Pancreas (tissue), 10 donors: ENCODE measurements at regions not wholly inside any gene's neighbourhood (a gene's known extent, or its start where the extent isn't known, plus 50 kb on each side); places are given as distances from the start of the nearest gene placed in this dataset.

Experiments
- ATAC-seq, 4 donors: fragments of 200-7000 bp; cut with Tn5 transposase; one replicate each; pipeline versions ENCODE4 v1.8.0 to v1.9.1; 2020; ENCODE audit warnings: mild to moderate bottlenecking in 4 of 4, moderate library complexity in 4 of 4
- DNase-seq, 6 donors: peaks; one replicate each; pipeline ENCODE4 v3.0.0-alpha.2; 2020
- FAIRE-seq: peaks from 2 replicates; lab custom pipeline; 2012; peaks lifted over from hg19 to GRCh38; lab: Jason Lieb, UNC
- H3K27ac ChIP-seq, 4 donors: fragments of 200-600 bp; sonication (generic); 1 replicate in 3 of 4; 2 replicates in 1 of 4; pipeline versions ENCODE4 v1.5.0 to v1.8.0; 2020
- H3K27me3 ChIP-seq, 4 donors: fragments of 200-600 bp; one replicate each; pipeline ENCODE4 v1.8.0; 2021
- H3K36me3 ChIP-seq, 3 donors: fragments of 200-600 bp; sonication (generic) in 1 of 3; one replicate each; pipeline versions ENCODE4 v1.5.0 to v1.8.0; 2020 to 2021
- H3K4me1 ChIP-seq, 3 donors: fragments of 200-600 bp; one replicate each; pipeline ENCODE4 v1.8.0; 2021
- H3K4me3 ChIP-seq, 4 donors: fragments of 200-600 bp; sonication (generic) in 2 of 4; one replicate each; pipeline versions ENCODE4 v1.5.0 to v1.8.0; 2020 to 2021
- H3K9me3 ChIP-seq, 4 donors: fragments of 200-600 bp; one replicate each; pipeline ENCODE4 v1.8.0; 2021
- WGBS, 2 donors: extraction: QIAGEN DNeasy Blood & Tissue Kit; methylation state at CpG; one replicate each; pipeline ENCODE4 v1.1.7; 2013; 5-methylcytosine and 5-hydroxymethylcytosine counted together
- intact Hi-C, 3 donors: fragments of 100-400 bp; cut with DNase I; formaldehyde crosslinking; loops; one replicate each; pipeline versions ENCODE4 v1.11.1 to v1.14.2; 2022
- TF ChIP-seq, protein P1 (sequence below), 4 donors: fragments of 200-600 bp; sonication (generic) in 3 of 4; IDR thresholded peaks; one replicate each; pipeline versions ENCODE4 v1.5.0 to v1.8.0; 2021; ENCODE audit warnings: antibody characterized with exemption in 4 of 4
- donor health status: healthy with polysubstance abuse.
- donor health status: DM: no; HTN: no; CAD: no; lungs with moderate emphysema.
- donor health status: DM: no; HTN: no; CAD: no.
- donor health status: control.
- donor health status: control.
- donor health status: Bipolar disorder and iron deficiency.
- donor health status: DM: yes; HTN: yes; CAD: no.
- donor health status: DM: no; HTN: no; CAD: no.
- donor health status: DM: no; HTN: no; CAD: no.
- donor health status: DM: yes; HTN: yes; CAD: no.

DNA sequence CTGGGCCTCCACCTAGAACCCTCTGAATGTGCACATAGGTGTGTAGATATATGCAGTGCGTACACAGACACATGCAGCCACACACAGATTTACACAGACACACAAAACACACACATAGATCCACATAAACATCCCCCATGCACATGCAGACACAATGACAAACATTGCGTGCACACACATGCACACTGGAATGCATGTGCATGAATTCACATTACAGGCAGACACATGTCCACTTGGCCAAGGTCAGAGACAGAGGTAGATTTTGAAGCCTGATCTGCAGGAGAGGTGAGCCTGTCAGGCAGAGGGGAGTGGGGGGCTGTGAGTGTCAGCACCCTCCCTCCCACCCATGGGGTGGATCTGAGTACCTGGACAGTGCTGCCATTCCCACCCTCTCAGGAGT lies 338.5 kb downstream of the PTPRU start:
- peak in 1 of 6 donors; percentile 23 for DNase-seq
- H3K27ac ChIP-seq: no peak overlapping the region
- intact Hi-C loops: no loop called here
- no peaks in the 10 kb centered on the region for H3K27me3 ChIP-seq
- WGBS, 2 donors: 83 to 87% methylated on average over 2 of the region's 2 CpGs
- no peak for ATAC-seq
- H3K4me1 ChIP-seq: no peaks in the 10 kb centered on the region
- H3K36me3 ChIP-seq: no peaks in the 10 kb centered on the region
- FAIRE-seq: no peak
- TF ChIP-seq, protein P1, sequence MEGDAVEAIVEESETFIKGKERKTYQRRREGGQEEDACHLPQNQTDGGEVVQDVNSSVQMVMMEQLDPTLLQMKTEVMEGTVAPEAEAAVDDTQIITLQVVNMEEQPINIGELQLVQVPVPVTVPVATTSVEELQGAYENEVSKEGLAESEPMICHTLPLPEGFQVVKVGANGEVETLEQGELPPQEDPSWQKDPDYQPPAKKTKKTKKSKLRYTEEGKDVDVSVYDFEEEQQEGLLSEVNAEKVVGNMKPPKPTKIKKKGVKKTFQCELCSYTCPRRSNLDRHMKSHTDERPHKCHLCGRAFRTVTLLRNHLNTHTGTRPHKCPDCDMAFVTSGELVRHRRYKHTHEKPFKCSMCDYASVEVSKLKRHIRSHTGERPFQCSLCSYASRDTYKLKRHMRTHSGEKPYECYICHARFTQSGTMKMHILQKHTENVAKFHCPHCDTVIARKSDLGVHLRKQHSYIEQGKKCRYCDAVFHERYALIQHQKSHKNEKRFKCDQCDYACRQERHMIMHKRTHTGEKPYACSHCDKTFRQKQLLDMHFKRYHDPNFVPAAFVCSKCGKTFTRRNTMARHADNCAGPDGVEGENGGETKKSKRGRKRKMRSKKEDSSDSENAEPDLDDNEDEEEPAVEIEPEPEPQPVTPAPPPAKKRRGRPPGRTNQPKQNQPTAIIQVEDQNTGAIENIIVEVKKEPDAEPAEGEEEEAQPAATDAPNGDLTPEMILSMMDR (IDR thresholded peaks at IDR 0.05): no peak
- H3K4me3 ChIP-seq: no peak overlapping the region
- H3K9me3 ChIP-seq: no peaks in the 10 kb centered on the region

DNA sequence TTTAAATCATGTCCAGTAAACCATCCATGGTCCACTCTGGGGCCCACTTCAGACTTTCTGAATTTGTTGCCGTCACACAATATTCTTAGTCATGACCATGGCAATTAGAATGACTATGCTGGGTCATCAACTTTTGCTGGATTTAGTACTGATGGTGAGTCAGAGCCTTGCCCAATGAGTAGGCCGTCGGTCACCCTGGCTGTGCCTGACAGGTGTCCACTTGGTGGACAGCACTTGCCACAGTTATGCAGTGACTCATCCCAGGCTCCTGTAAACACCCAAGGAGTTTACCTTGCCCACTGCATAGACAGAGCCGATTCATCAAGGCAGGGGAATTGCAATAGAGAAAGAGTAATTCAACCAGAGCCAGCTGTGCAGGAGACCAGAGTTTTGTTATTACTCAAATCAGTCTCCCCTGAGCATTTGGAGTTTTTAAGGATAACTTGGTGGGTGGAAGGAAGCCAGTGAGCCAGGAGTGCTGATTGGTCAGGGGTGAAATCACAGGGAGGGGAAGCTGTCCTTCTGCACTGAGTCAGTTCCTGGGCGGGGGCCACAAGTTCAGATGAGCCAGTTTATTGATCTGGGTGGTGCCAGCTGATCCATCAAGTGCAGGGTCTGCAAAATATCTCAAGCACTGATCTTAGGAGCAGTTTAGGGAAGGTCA lies 333.8 kb downstream of the PTPRU start:
- Histone ChIP-seq H3K4me1 (no peaks in the 10 kb centered on the region), H3K27me3 (no peaks in the 10 kb centered on the region), H3K9me3 (no peaks in the 10 kb centered on the region), H3K36me3 (no peaks in the 10 kb centered on the region), H3K4me3 (no peak overlapping the region), H3K27ac (no peak overlapping the region)
- TF ChIP-seq, protein P1 (IDR thresholded peaks at IDR 0.05): no peak
- peak in 2 of 4 donors; percentile 43 to 63 for ATAC-seq
- intact Hi-C loops: no loop called here
- no peak for FAIRE-seq
- 61 to 69% methylated on average over 5 of the region's 5 CpGs for WGBS, 2 donors
- DNase-seq: peak in 2 of 6 donors; percentile 19 to 25

DNA sequence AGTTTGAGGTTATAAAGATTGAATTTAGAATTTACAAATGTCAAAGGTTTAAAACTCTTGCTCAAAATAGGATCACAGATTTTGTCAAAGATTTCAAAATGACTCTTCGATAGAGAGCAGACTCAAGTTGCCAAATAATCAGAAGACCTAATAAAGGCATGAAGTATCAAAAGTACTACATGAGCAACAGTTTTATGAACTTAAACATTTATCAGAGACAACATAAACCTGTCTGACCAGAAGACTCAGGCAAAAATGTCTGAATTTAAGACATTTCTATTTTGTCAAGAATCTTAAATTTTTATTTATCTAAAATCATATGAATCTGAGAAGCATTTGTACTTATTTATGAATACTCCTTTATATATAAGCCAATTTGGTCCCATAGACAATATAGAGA lies 330.9 kb downstream of the PTPRU start:
- no peaks in the 10 kb centered on the region for H3K27me3 ChIP-seq
- intact Hi-C loops: no loop called here
- TF ChIP-seq, protein P1 (IDR thresholded peaks at IDR 0.05): no peak
- no peaks in the 10 kb centered on the region for H3K36me3 ChIP-seq
- ATAC-seq: no peak
- H3K9me3 ChIP-seq: no peaks in the 10 kb centered on the region
- H3K4me1 ChIP-seq: no peaks in the 10 kb centered on the region
- H3K27ac ChIP-seq: no peak overlapping the region
- 66 to 79% methylated on average over 1 of the region's 1 CpG for WGBS, 2 donors
- DNase-seq: no peak
- no peak overlapping the region for H3K4me3 ChIP-seq
- FAIRE-seq: no peak

DNA sequence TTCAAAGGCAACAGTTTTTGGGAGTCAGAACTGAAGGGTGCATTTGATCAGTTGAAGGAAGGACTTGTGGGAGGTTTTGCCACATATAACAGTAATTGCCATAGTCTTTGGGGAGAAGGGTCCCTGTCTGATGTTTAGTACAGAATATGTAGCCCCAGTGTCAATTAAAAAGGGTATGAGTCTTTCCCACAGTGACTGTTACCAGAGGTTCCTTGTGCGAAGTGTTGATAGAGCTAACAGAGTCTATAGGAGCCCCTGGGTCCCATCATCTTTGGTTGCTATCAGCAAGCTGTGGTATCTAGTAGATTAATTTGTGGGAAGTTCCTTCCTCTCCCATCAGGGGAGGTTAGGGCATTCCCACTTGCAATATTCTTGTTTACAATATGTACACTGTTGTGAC lies 329.2 kb downstream of the PTPRU start:
- FAIRE-seq (no peak), DNase-seq (no peak), ATAC-seq (no peak)
- Histone ChIP-seq H3K4me3 (no peak overlapping the region), H3K4me1 (no peaks in the 10 kb centered on the region), H3K9me3 (no peaks in the 10 kb centered on the region), H3K27me3 (no peaks in the 10 kb centered on the region), H3K36me3 (no peaks in the 10 kb centered on the region), H3K27ac (no peak overlapping the region)
- WGBS, 2 donors: 79 to 88% methylated on average over 1 of the region's 1 CpG
- TF ChIP-seq, protein P1 (IDR thresholded peaks at IDR 0.05): no peak
- intact Hi-C loops: no loop called here

DNA sequence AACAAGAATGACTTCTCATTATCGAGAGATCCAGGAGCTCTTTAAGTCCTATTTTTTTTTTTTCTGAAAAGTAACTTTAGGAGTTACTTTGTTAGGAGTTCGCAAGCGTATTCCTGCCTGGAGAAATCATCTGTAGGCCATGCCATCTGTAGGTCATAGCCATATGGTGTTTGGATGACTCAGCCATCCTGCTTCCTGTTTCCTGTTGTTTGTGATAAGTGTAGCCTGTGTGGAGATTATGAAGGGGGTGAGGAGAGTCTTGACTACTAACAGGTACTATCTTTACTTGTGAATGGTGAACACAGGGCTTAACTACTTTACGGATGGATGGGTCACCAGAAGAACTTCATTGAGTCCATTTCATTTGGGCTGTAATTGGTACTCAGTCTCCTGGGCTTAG lies 327.2 kb downstream of the PTPRU start:
- TF ChIP-seq, protein P1 (IDR thresholded peaks at IDR 0.05): no peak
- no peak overlapping the region for H3K4me3 ChIP-seq
- no peaks in the 10 kb centered on the region for H3K36me3 ChIP-seq
- H3K9me3 ChIP-seq: no peaks in the 10 kb centered on the region
- H3K27me3 ChIP-seq: no peaks in the 10 kb centered on the region
- intact Hi-C loops: no loop called here
- DNase-seq (no peak), FAIRE-seq (no peak), ATAC-seq (no peak)
- H3K4me1 ChIP-seq: no peaks in the 10 kb centered on the region
- no peak overlapping the region for H3K27ac ChIP-seq
- WGBS, 2 donors: 77 to 82% methylated on average over 4 of the region's 4 CpGs
